IMR-90 (cell line): ENCODE measurements at regions not wholly inside any gene's neighbourhood (a gene's known extent, or its start where the extent isn't known, plus 50 kb on each side); places are given as distances from the start of the nearest gene placed in this dataset.

Source experiments
- ATAC-seq: fragments of 200-7000 bp; cut with Tn5 transposase; 2 replicates; pipeline ENCODE4 v1.9.1; 2020; ENCODE audit warnings: low read depth, mild to moderate bottlenecking, moderate library complexity
- BruUV-seq: library from RNA; stranded (reverse); fragments of 400-500 nt; replicated peaks from 2 replicates; lab custom pipeline; 2021; lab: Mats Ljungman, UMichigan
- CTCF ChIA-PET: fragments of 300-600 bp; formaldehyde crosslinking; extraction: SDS; loops from one replicate; lab custom pipeline; 2021; ENCODE audit warnings: antibody characterized with exemption; lab: Yijun Ruan, JAX
- POLR2A ChIA-PET: fragments of 300-600 bp; sonication (Branson Sonifier 250); formaldehyde crosslinking; loops from one replicate; lab custom pipeline; 2022; ENCODE audit warnings: antibody characterized with exemption; ENCODE audit not compliant: unreplicated experiment; lab: Charles Lee
- DNase-seq: peaks from one replicate; pipeline ENCODE4 v3.0.0; 2013
- H2AFZ ChIP-seq: replicated peaks from 2 replicates; pipeline ENCODE3; 2013; ENCODE audit warnings: low read length, mild to moderate bottlenecking; ENCODE audit not compliant: poor library complexity
- H2AK5ac ChIP-seq: 2 replicates; pipeline ENCODE4 v1.6.1; 2013; ENCODE audit warnings: low read depth, low read length, inconsistent platforms
- H2AK9ac ChIP-seq: replicated peaks from 2 replicates; pipeline ENCODE3; 2013; ENCODE audit warnings: mild to moderate bottlenecking, low read depth, low read length, moderate library complexity; ENCODE audit not compliant: poor library complexity
- H2BK120ac ChIP-seq: 2 replicates; pipeline ENCODE4 v1.6.1; 2013; ENCODE audit warnings: low read depth, low read length, inconsistent platforms
- H2BK15ac ChIP-seq: 3 replicates; pipeline ENCODE4 v1.6.1; 2013; ENCODE audit warnings: low read depth, low read length, inconsistent platforms
- H2BK20ac ChIP-seq: 2 replicates; pipeline ENCODE4 v1.6.1; 2013; ENCODE audit warnings: low read depth, mild to moderate bottlenecking, inconsistent platforms, low read length, moderate library complexity
- H2BK5ac ChIP-seq: 2 replicates; pipeline ENCODE4 v1.6.1; 2013; ENCODE audit warnings: mild to moderate bottlenecking, low read depth, low read length, inconsistent platforms; ENCODE audit not compliant: poor library complexity, severe bottlenecking
- H3K14ac ChIP-seq: replicated peaks from 2 replicates; pipeline ENCODE4 v1.6.1; 2013; ENCODE audit warnings: low read depth, low read length, inconsistent platforms
- H3K18ac ChIP-seq: 2 replicates; pipeline ENCODE4 v1.6.1; 2013; ENCODE audit warnings: low read depth, low read length, control low read depth
- H3K23ac ChIP-seq: 2 replicates; pipeline ENCODE4 v1.6.1; 2013; ENCODE audit warnings: low read depth, low read length, inconsistent platforms
- H3K27ac ChIP-seq: 2 replicates; pipeline ENCODE4 v1.5.1; 2013; ENCODE audit warnings: mild to moderate bottlenecking, control low read depth, low read length; ENCODE audit not compliant: insufficient read depth
- H3K27me3 ChIP-seq: 2 replicates; pipeline ENCODE4 v1.6.1; 2013; ENCODE audit warnings: low read length; ENCODE audit not compliant: control insufficient read depth, insufficient read depth
- H3K36me3 ChIP-seq: 2 replicates; pipeline ENCODE4 v1.6.1; 2013; ENCODE audit warnings: low read length, mixed read lengths; ENCODE audit not compliant: control insufficient read depth, insufficient read depth
- H3K4ac ChIP-seq: 2 replicates; pipeline ENCODE4 v1.6.1; 2013; ENCODE audit warnings: low read depth, low read length, inconsistent platforms
- H3K4me1 ChIP-seq: 2 replicates; pipeline ENCODE4 v1.6.1; 2013; ENCODE audit warnings: low read length, mixed read lengths; ENCODE audit not compliant: control insufficient read depth, insufficient read depth
- H3K4me2 ChIP-seq: 2 replicates; pipeline ENCODE4 v1.6.1; 2013; ENCODE audit warnings: low read depth, mild to moderate bottlenecking, control low read depth, low read length, moderate library complexity
- H3K4me3 ChIP-seq: 2 replicates; pipeline ENCODE4 v1.5.1; 2013; ENCODE audit warnings: low read depth, mild to moderate bottlenecking, control low read depth, low read length, moderate library complexity; ENCODE audit not compliant: insufficient read depth
- H3K56ac ChIP-seq: 2 replicates; pipeline ENCODE4 v1.6.1; 2013; ENCODE audit warnings: low read length, inconsistent platforms; ENCODE audit not compliant: insufficient read depth; ENCODE audit errors: extremely low read depth
- H3K79me1 ChIP-seq, 2 experiments: 2 replicates each; pipeline ENCODE4 v1.6.1; 2013; ENCODE audit warnings: low read length in 2 of 2, inconsistent platforms in 1 of 2, low read depth in 1 of 2
- H3K9ac ChIP-seq: 2 replicates; pipeline ENCODE4 v1.6.1; 2013; ENCODE audit warnings: low read depth, low read length, control low read depth
- H3K9me1 ChIP-seq: 2 replicates; pipeline ENCODE4 v1.6.1; 2013; ENCODE audit warnings: low read length, inconsistent platforms; ENCODE audit not compliant: insufficient read depth
- H3K9me3 ChIP-seq: 2 replicates; pipeline ENCODE4 v1.6.1; 2013; ENCODE audit warnings: low read length; ENCODE audit not compliant: control insufficient read depth, insufficient read depth
- H4K20me1 ChIP-seq: 2 replicates; pipeline ENCODE4 v1.6.1; 2013; ENCODE audit warnings: low read length, inconsistent platforms; ENCODE audit not compliant: insufficient read depth
- H4K5ac ChIP-seq: 2 replicates; pipeline ENCODE4 v1.6.1; 2013; ENCODE audit warnings: mild to moderate bottlenecking, low read depth, low read length, control low read depth
- H4K8ac ChIP-seq, 2 experiments: 2 replicates each; pipeline ENCODE4 v1.6.1; 2013; ENCODE audit warnings: low read depth in 2 of 2, low read length in 2 of 2, control low read depth in 1 of 2, inconsistent platforms in 1 of 2
- H4K91ac ChIP-seq: 2 replicates; pipeline ENCODE4 v1.6.1; 2013; ENCODE audit warnings: low read depth, low read length, inconsistent platforms; ENCODE audit not compliant: insufficient read depth
- CEBPB ChIP-seq: IDR thresholded peaks from 2 replicates; pipeline ENCODE4 v1.6.1; 2012; ENCODE audit warnings: low read depth, low read length, improper control_type of control experiment
- FOS ChIP-seq: fragments of 150-350 bp; IDR thresholded peaks from 2 replicates; pipeline ENCODE4 v1.6.1; 2016; ENCODE audit warnings: low read depth, low read length
- MXI1 ChIP-seq: IDR thresholded peaks from 2 replicates; pipeline ENCODE4 v1.6.1; 2012; ENCODE audit warnings: low read depth, mild to moderate bottlenecking, low read length, moderate library complexity, borderline replicate concordance
- NFE2L2 ChIP-seq: fragments of 150-350 bp; IDR thresholded peaks from 2 replicates; pipeline ENCODE4 v1.6.1; 2016; ENCODE audit warnings: low read depth, mild to moderate bottlenecking, low read length
- RAD21 ChIP-seq: IDR thresholded peaks from 2 replicates; pipeline ENCODE4 v1.6.1; 2012; ENCODE audit warnings: low read length, improper control_type of control experiment
- RFX5 ChIP-seq: IDR thresholded peaks from 2 replicates; pipeline ENCODE4 v1.8.0; 2012; ENCODE audit warnings: low read depth, mild to moderate bottlenecking, low read length, moderate library complexity
- SMC3 ChIP-seq: fragments of 150-350 bp; IDR thresholded peaks from 2 replicates; pipeline ENCODE4 v1.6.1; 2016; ENCODE audit warnings: low read depth, mild to moderate bottlenecking, antibody characterized with exemption, low read length, moderate library complexity
- USF2 ChIP-seq: fragments of 150-350 bp; IDR thresholded peaks from 2 replicates; pipeline ENCODE4 v1.6.1; 2017; ENCODE audit warnings: mild to moderate bottlenecking, antibody characterized with exemption, low read length, low read depth
- WGBS, 2 experiments: methylation state at CpG; one replicate each; pipeline versions ENCODE4 v1.1.5 to v1.1.7; 2013; ENCODE audit warnings: missing lambda C conversion rate in 2 of 2; ENCODE audit not compliant: insufficient read length in 1 of 2; ENCODE audit errors: extremely low coverage in 2 of 2; 5-methylcytosine and 5-hydroxymethylcytosine counted together
- dilution Hi-C: fragments of 300-500 bp; cut with HindIII; formaldehyde crosslinking; loops from one replicate; pipeline ENCODE4 v1.14.3; 2018; ENCODE audit warnings: low sequenced_read_pairs; ENCODE audit not compliant: unreplicated experiment
- in situ Hi-C: fragments of 300-500 bp; cut with MboI; formaldehyde crosslinking; loops from 3 replicates; pipeline ENCODE4 v1.14.3; 2019; ENCODE audit warnings: low sequenced_read_pairs, inconsistent platforms, mixed read lengths
- intact Hi-C: fragments of 100-400 bp; cut with micrococcal nuclease; formaldehyde crosslinking; loops from 2 replicates; pipeline ENCODE4 v1.10.0; 2022
- TF ChIP-seq, protein P1 (sequence below): fragments of 150-350 bp; IDR thresholded peaks from 2 replicates; pipeline ENCODE4 v1.6.1; 2016; ENCODE audit warnings: low read depth, mild to moderate bottlenecking, low read length, moderate library complexity, borderline replicate concordance
- TF ChIP-seq, protein P2 (sequence below): conservative IDR thresholded peaks from 2 replicates; pipeline ENCODE4 v1.5.1; 2012; ENCODE audit warnings: mild to moderate bottlenecking, low read depth, low read length, improper control_type of control experiment

GRCh38 chr6:68173616-68174015, 461.5 kb upstream of the ADGRB3 start:
- dilution Hi-C loops (no loop called here), in situ Hi-C loops (no loop called here)

More at GRCh38 chr6:68173616-68174015, 461.5 kb upstream of the ADGRB3 start:
- H3K9me3 ChIP-seq = no peaks in the 10 kb centered on the region; the same call in none of the 2 replicates
- no peaks in the 10 kb centered on the region for H3K4me1 ChIP-seq
- no peaks in the 10 kb centered on the region for H4K20me1 ChIP-seq
- no CpG with 5 or more reads among the region's 2 CpGs for WGBS, 2 experiments
- H3K4ac ChIP-seq = no peak overlapping the region
- H3K36me3 ChIP-seq = no peaks in the 10 kb centered on the region
- intact Hi-C loops = no loop called here
- ChIA-PET CTCF (no interaction called here), POLR2A (no interaction called here)
- no peak overlapping the region for H2BK5ac ChIP-seq
- no peak overlapping the region for H3K56ac ChIP-seq
- H2AK5ac ChIP-seq = no peak overlapping the region
- no peak overlapping the region for H2AK9ac ChIP-seq
- no peak overlapping the region for H3K18ac ChIP-seq
- no peak overlapping the region for H3K23ac ChIP-seq
- H3K79me1 ChIP-seq = no peaks in the 10 kb centered on the region
- no peak overlapping the region for H2BK120ac ChIP-seq
- H4K5ac ChIP-seq = no peak overlapping the region
- no peak overlapping the region for H2BK15ac ChIP-seq
- no TSS peak for BruUV-seq
- H3K4me3 ChIP-seq = no peak overlapping the region
- no peaks in the 10 kb centered on the region for H3K27me3 ChIP-seq
- H2BK20ac ChIP-seq = no peak overlapping the region
- no peak for TF ChIP-seq RFX5
- TF ChIP-seq, protein P1, sequence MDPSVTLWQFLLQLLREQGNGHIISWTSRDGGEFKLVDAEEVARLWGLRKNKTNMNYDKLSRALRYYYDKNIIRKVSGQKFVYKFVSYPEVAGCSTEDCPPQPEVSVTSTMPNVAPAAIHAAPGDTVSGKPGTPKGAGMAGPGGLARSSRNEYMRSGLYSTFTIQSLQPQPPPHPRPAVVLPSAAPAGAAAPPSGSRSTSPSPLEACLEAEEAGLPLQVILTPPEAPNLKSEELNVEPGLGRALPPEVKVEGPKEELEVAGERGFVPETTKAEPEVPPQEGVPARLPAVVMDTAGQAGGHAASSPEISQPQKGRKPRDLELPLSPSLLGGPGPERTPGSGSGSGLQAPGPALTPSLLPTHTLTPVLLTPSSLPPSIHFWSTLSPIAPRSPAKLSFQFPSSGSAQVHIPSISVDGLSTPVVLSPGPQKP = no peak
- no peak for TF ChIP-seq FOS
- TF ChIP-seq RAD21 = no peak
- TF ChIP-seq, protein P2, sequence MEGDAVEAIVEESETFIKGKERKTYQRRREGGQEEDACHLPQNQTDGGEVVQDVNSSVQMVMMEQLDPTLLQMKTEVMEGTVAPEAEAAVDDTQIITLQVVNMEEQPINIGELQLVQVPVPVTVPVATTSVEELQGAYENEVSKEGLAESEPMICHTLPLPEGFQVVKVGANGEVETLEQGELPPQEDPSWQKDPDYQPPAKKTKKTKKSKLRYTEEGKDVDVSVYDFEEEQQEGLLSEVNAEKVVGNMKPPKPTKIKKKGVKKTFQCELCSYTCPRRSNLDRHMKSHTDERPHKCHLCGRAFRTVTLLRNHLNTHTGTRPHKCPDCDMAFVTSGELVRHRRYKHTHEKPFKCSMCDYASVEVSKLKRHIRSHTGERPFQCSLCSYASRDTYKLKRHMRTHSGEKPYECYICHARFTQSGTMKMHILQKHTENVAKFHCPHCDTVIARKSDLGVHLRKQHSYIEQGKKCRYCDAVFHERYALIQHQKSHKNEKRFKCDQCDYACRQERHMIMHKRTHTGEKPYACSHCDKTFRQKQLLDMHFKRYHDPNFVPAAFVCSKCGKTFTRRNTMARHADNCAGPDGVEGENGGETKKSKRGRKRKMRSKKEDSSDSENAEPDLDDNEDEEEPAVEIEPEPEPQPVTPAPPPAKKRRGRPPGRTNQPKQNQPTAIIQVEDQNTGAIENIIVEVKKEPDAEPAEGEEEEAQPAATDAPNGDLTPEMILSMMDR = no peak
- TF ChIP-seq SMC3 = no peak
- no peak for TF ChIP-seq USF2
- TF ChIP-seq CEBPB = no peak
- no peak for TF ChIP-seq MXI1
- TF ChIP-seq NFE2L2 = no peak
- no peak overlapping the region for H2AFZ ChIP-seq
- no peak overlapping the region for H3K14ac ChIP-seq
- no peak overlapping the region for H3K9ac ChIP-seq
- H4K8ac ChIP-seq = no peak overlapping the region
- H3K4me2 ChIP-seq = no peak overlapping the region
- no peak overlapping the region for H4K91ac ChIP-seq
- H3K27ac ChIP-seq = no peak overlapping the region
- DNase-seq (no peak), ATAC-seq (no peak)
- no peaks in the 10 kb centered on the region for H3K9me1 ChIP-seq
